KMS-11 (cell line): ENCODE measurements at regions not wholly inside any gene's neighbourhood (a gene's known extent, or its start where the extent isn't known, plus 50 kb on each side); places are given as distances from the start of the nearest gene placed in this dataset.

Source experiments
- H2AFZ ChIP-seq: fragments of 200-600 bp; sonication (generic); 2 replicates; pipeline ENCODE4 v1.6.1; 2016; ENCODE audit warnings: antibody characterized with exemption, mixed run types, low read depth
- H3K27ac ChIP-seq: fragments of 200-600 bp; sonication (generic); 2 replicates; pipeline ENCODE4 v1.6.1; 2016; ENCODE audit warnings: mild to moderate bottlenecking, mixed run types
- H3K27me3 ChIP-seq: fragments of 200-600 bp; sonication (generic); 2 replicates; pipeline ENCODE4 v1.6.1; 2017; ENCODE audit warnings: mild to moderate bottlenecking, low read depth, mixed run types, moderate library complexity; ENCODE audit not compliant: insufficient read depth
- H3K36me3 ChIP-seq: fragments of 200-600 bp; sonication (generic); 2 replicates; pipeline ENCODE4 v1.6.1; 2017; ENCODE audit warnings: mild to moderate bottlenecking, mixed run types; ENCODE audit not compliant: insufficient read depth
- H3K4me1 ChIP-seq: fragments of 200-600 bp; sonication (generic); 2 replicates; pipeline ENCODE4 v1.6.1; 2016; ENCODE audit warnings: mild to moderate bottlenecking, low read depth, mixed run types; ENCODE audit not compliant: poor library complexity, severe bottlenecking
- H3K4me2 ChIP-seq: fragments of 200-600 bp; sonication (generic); 2 replicates; pipeline ENCODE4 v1.7.0; 2016; ENCODE audit warnings: mild to moderate bottlenecking, mixed run types
- H3K4me3 ChIP-seq: fragments of 200-600 bp; sonication (generic); IDR thresholded peaks from 2 replicates; pipeline ENCODE4 v1.6.1; 2017; ENCODE audit warnings: low read depth, low read length, mixed read lengths; ENCODE audit not compliant: insufficient read depth
- H3K79me2 ChIP-seq: fragments of 200-600 bp; sonication (generic); 2 replicates; pipeline ENCODE4 v1.6.1; 2016; ENCODE audit warnings: low read depth, mixed run types; ENCODE audit not compliant: insufficient read depth
- H3K9ac ChIP-seq: fragments of 200-600 bp; sonication (generic); 2 replicates; pipeline ENCODE4 v1.6.1; 2016; ENCODE audit warnings: mild to moderate bottlenecking, mixed run types
- H4K20me1 ChIP-seq: fragments of 200-600 bp; sonication (generic); 2 replicates; pipeline ENCODE4 v1.6.1; 2016; ENCODE audit warnings: mild to moderate bottlenecking, mixed run types; ENCODE audit not compliant: insufficient read depth
- CTCF ChIP-seq: fragments of 200-600 bp; sonication (generic); conservative IDR thresholded peaks from 2 replicates; pipeline ENCODE4 v1.6.1; 2017; ENCODE audit warnings: low read depth, mild to moderate bottlenecking, antibody characterized with exemption, low read length, moderate library complexity, mixed read lengths

- no peak overlapping the region for H2AFZ ChIP-seq
Observed at GRCh38 chr3:154522036-154522602, 92.1 kb upstream of the GPR149 start.

GRCh38 chr3:154517404-154517803 lies 87.4 kb upstream of the GPR149 start:
- Histone ChIP-seq H3K27ac (no peak overlapping the region), H3K36me3 (no peaks in the 10 kb centered on the region), H3K4me2 (no peak overlapping the region), H3K79me2 (no peaks in the 10 kb centered on the region), H3K27me3 (no peaks in the 10 kb centered on the region), H3K9ac (no peak overlapping the region), H3K4me1 (no peaks in the 10 kb centered on the region), H2AFZ (no peak overlapping the region), H3K4me3 (no peak overlapping the region), H4K20me1 (no peaks in the 10 kb centered on the region)
- no peak for TF ChIP-seq CTCF

More at GRCh38 chr3:154522036-154522602, 92.1 kb upstream of the GPR149 start:
- Histone ChIP-seq H3K79me2 (no peaks in the 10 kb centered on the region), H3K4me3 (no peak overlapping the region), H3K4me2 (no peak overlapping the region), H3K27ac (no peak overlapping the region), H3K9ac (no peak overlapping the region), H4K20me1 (no peaks in the 10 kb centered on the region), H3K4me1 (no peaks in the 10 kb centered on the region), H3K36me3 (no peaks in the 10 kb centered on the region), H3K27me3 (no peaks in the 10 kb centered on the region)
- no peak for TF ChIP-seq CTCF

GRCh38 chr3:154515921-154516320 lies 85.9 kb upstream of the GPR149 start:
- Histone ChIP-seq H3K4me1 (no peaks in the 10 kb centered on the region), H2AFZ (no peak overlapping the region), H3K9ac (no peak overlapping the region), H3K4me2 (no peak overlapping the region), H3K4me3 (no peak overlapping the region), H3K79me2 (no peaks in the 10 kb centered on the region), H4K20me1 (no peaks in the 10 kb centered on the region), H3K36me3 (no peaks in the 10 kb centered on the region), H3K27me3 (no peaks in the 10 kb centered on the region), H3K27ac (no peak overlapping the region)
- no peak for TF ChIP-seq CTCF

GRCh38 chr3:154510780-154511179 lies 80.8 kb upstream of the GPR149 start:
- H2AFZ ChIP-seq, result no peak overlapping the region
- H3K9ac ChIP-seq, result no peak overlapping the region
- H3K27ac ChIP-seq, result no peak overlapping the region
- H3K79me2 ChIP-seq, result no peaks in the 10 kb centered on the region
- H3K27me3 ChIP-seq, result no peaks in the 10 kb centered on the region
- H3K4me2 ChIP-seq, result no peak overlapping the region
- no peaks in the 10 kb centered on the region for H3K36me3 ChIP-seq
- H3K4me1 ChIP-seq, result no peaks in the 10 kb centered on the region
- no peak for TF ChIP-seq CTCF
- no peaks in the 10 kb centered on the region for H4K20me1 ChIP-seq
- no peak overlapping the region for H3K4me3 ChIP-seq
